PC-9 (cell line): ENCODE measurements at regions not wholly inside any gene's neighbourhood (a gene's known extent, or its start where the extent isn't known, plus 50 kb on each side); places are given as distances from the start of the nearest gene placed in this dataset.

Experiments used
- EZH2 ChIP-seq: fragments of 200-600 bp; sonication (generic); IDR thresholded peaks from 2 replicates; pipeline ENCODE4 v1.8.0; 2017; ENCODE audit warnings: antibody characterized with exemption, low read depth
- TF ChIP-seq, protein P1 (sequence below): fragments of 200-600 bp; sonication (generic); conservative IDR thresholded peaks from 2 replicates; pipeline ENCODE4 v1.6.1; 2017; ENCODE audit warnings: mixed run types, antibody characterized with exemption, mild to moderate bottlenecking, moderate library complexity

DNA sequence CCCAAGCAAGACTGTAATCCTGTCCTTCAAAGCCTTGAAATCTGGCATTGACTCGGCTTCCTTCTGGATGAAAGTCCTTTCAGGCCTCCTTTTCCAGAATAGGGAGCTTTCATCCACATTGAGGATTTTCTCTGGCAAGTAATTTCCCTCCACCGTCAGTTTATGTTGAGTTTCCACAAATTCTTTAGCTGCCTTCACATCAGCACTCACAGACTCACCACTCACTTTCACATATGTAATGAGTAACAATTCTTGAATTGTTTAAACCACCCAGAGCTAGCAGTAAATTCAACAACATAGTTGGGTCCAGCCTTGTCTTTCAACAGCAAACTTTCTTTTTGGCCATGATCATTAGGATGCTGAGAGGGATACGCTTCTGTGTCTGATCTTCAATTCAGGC is 84.3 kb upstream of the PRDM11 start:
- TF ChIP-seq, protein P1, sequence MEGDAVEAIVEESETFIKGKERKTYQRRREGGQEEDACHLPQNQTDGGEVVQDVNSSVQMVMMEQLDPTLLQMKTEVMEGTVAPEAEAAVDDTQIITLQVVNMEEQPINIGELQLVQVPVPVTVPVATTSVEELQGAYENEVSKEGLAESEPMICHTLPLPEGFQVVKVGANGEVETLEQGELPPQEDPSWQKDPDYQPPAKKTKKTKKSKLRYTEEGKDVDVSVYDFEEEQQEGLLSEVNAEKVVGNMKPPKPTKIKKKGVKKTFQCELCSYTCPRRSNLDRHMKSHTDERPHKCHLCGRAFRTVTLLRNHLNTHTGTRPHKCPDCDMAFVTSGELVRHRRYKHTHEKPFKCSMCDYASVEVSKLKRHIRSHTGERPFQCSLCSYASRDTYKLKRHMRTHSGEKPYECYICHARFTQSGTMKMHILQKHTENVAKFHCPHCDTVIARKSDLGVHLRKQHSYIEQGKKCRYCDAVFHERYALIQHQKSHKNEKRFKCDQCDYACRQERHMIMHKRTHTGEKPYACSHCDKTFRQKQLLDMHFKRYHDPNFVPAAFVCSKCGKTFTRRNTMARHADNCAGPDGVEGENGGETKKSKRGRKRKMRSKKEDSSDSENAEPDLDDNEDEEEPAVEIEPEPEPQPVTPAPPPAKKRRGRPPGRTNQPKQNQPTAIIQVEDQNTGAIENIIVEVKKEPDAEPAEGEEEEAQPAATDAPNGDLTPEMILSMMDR: no peak
- no peak for TF ChIP-seq EZH2
